Endothelial cell (in vitro differentiated cells): ENCODE measurements at regions not wholly inside any gene's neighbourhood (a gene's known extent, or its start where the extent isn't known, plus 50 kb on each side); places are given as distances from the start of the nearest gene placed in this dataset.
"Not testable (repeated sequence)": the region's sequence is repeated elsewhere in the genome, so short reads cannot be mapped to it uniquely, and the experiment has no call there.

Experiments used
- DNase-seq: peaks from one replicate; pipeline ENCODE4 v3.0.0; 2021; ENCODE audit warnings: low spot score
- H3K27ac Mint-ChIP-seq: one replicate; pipeline ENCODE4 v1.8.0; 2021; ENCODE audit warnings: mixed read lengths, inconsistent platforms; ENCODE audit not compliant: unreplicated experiment
- H3K27me3 Mint-ChIP-seq: one replicate; pipeline ENCODE4 v1.8.0; 2021; ENCODE audit warnings: mild to moderate bottlenecking, moderate library complexity, mixed read lengths, inconsistent platforms; ENCODE audit not compliant: unreplicated experiment
- H3K36me3 Mint-ChIP-seq: one replicate; pipeline ENCODE4 v1.8.0; 2021; ENCODE audit warnings: mild to moderate bottlenecking, low read depth, mixed read lengths, inconsistent platforms; ENCODE audit not compliant: unreplicated experiment
- H3K4me1 Mint-ChIP-seq: one replicate; pipeline ENCODE4 v1.8.0; 2021; ENCODE audit warnings: mild to moderate bottlenecking, mixed read lengths, inconsistent platforms; ENCODE audit not compliant: unreplicated experiment
- H3K4me3 Mint-ChIP-seq: one replicate; pipeline ENCODE4 v1.8.0; 2021; ENCODE audit warnings: mild to moderate bottlenecking, mixed read lengths, inconsistent platforms; ENCODE audit not compliant: unreplicated experiment
- H3K9me3 Mint-ChIP-seq: one replicate; pipeline ENCODE4 v1.8.0; 2021; ENCODE audit warnings: mixed read lengths, inconsistent platforms; ENCODE audit not compliant: unreplicated experiment
- TF ChIP-seq, protein P1 (sequence below): fragments of 200-600 bp; sonication (generic); IDR thresholded peaks from one replicate; pipeline ENCODE4 v1.5.0; 2021; ENCODE audit warnings: antibody characterized with exemption; ENCODE audit not compliant: unreplicated experiment

DNA sequence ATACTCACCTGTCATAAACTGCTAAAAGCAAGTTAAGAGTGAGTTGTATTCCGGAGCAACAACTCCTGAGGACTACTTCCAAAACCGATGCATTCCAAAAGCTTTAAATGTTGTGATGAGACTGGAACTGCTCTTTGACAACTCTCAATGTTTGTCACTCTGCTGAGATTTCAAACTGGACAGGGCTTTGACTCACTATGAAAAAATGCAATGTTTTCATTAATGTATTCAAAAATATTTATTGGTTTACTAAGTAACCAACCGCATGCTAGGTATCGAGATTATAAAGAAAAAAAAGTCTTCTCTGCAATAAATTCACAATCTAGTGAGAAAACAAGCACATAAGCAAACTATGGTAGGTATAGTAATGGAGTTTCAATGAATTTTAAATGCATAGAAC lies 107.9 kb upstream of the GNAI1 start:
- Mint-ChIP-seq H3K4me3 (no peak overlapping the region), H3K4me1 (no peaks in the 10 kb centered on the region), H3K36me3 (no peaks in the 10 kb centered on the region), H3K27me3 (no peaks in the 10 kb centered on the region), H3K9me3 (no peaks in the 10 kb centered on the region), H3K27ac (no peak overlapping the region)
- DNase-seq, result no peak
- TF ChIP-seq, protein P1, sequence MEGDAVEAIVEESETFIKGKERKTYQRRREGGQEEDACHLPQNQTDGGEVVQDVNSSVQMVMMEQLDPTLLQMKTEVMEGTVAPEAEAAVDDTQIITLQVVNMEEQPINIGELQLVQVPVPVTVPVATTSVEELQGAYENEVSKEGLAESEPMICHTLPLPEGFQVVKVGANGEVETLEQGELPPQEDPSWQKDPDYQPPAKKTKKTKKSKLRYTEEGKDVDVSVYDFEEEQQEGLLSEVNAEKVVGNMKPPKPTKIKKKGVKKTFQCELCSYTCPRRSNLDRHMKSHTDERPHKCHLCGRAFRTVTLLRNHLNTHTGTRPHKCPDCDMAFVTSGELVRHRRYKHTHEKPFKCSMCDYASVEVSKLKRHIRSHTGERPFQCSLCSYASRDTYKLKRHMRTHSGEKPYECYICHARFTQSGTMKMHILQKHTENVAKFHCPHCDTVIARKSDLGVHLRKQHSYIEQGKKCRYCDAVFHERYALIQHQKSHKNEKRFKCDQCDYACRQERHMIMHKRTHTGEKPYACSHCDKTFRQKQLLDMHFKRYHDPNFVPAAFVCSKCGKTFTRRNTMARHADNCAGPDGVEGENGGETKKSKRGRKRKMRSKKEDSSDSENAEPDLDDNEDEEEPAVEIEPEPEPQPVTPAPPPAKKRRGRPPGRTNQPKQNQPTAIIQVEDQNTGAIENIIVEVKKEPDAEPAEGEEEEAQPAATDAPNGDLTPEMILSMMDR, result no peak

DNA sequence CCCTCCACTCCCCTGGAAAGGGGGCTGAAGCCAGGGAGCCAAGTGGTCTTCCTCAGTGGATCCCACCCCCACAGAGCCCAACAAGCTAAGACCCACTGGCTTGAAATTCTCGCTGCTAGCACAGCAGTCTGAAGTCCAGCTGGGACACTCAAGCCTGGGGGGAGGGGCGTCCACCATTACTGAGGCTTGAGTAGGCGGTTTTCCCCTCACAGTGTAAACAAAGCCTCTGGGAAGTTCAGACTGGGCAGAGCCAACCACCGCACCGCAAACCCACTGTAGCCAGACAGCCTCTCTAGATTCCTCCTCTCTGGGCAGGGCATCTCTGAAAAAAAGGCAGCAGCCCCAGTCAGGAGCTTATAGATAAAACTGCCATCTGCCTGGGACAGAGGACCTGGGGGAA lies 114.4 kb upstream of the GNAI1 start:
- H3K36me3 Mint-ChIP-seq, DNase-seq, H3K4me1 Mint-ChIP-seq: not testable (repeated sequence)

DNA sequence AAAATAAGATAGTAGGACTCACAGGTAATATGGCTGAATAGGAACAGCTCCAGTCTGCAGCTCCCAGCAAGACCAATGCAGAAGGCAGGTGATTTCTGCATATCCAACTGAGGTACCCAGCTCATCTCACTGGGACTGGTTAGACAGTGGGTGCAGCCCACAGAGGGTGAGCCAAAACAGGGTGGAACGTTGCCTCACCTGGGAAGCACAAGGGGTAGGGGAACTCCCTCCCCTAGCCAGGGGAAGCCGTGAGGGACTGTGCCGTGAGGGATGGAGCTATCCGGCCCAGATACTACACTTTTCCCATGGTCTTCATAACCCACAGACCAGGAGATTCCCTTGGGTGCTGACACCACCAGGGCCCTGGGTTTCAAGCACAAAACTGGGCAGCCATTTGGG lies 114.8 kb upstream of the GNAI1 start:
- not testable (repeated sequence) for H3K4me1 Mint-ChIP-seq, H3K27ac Mint-ChIP-seq, DNase-seq, H3K36me3 Mint-ChIP-seq, H3K27me3 Mint-ChIP-seq, H3K9me3 Mint-ChIP-seq, H3K4me3 Mint-ChIP-seq

More for the DNA sequence above, 114.4 kb upstream of the GNAI1 start:
- not testable (repeated sequence) for H3K27ac Mint-ChIP-seq, H3K27me3 Mint-ChIP-seq, H3K4me3 Mint-ChIP-seq, H3K9me3 Mint-ChIP-seq

DNA sequence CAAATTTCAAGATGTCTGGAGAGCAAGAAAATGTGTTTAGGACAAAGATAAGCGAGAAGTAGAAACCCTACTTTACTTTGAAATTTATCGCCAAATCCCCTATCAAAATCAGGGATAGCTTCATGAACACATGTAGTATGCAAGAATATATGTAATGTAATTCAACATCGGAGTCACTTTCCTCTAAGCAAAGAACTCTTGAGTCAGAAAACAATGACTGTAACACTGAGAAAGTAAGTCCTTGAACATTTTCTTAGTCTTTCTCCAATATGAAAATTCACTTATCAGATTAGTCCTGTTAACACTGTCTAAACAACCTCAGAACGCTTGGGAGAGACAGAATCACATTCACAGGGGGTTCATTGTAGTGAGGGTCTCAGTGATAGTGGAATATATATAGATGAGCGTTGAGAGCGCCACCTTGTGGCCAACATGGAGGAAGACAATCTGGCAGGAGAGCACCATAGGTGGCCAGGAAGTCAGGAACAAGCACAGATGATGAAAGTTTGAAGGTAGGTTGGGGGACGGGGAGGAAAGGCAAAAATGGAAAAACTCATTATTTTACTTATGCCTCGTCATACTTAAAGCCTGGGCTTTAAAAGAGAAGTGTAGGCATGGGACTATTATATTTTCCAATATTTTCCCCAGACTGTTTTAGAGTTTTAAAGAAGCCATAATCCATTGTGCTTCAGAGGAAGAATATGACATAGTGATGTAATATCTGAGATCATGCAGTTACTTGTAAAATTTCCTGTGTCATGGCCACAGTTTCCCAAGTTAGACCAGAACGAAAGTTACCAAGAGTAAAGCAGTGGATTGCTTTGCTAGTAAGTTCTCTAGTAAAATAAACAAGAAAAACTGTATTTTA lies 115.5 kb upstream of the GNAI1 start:
- peak; percentile 63 for DNase-seq
- no peak overlapping the region for H3K4me3 Mint-ChIP-seq
- no peaks in the 10 kb centered on the region for H3K36me3 Mint-ChIP-seq
- H3K4me1 Mint-ChIP-seq, result no peaks in the 10 kb centered on the region
- no peaks in the 10 kb centered on the region for H3K27me3 Mint-ChIP-seq
- no peaks in the 10 kb centered on the region for H3K9me3 Mint-ChIP-seq
- TF ChIP-seq, protein P1, result peak; percentile 97
- no peak overlapping the region for H3K27ac Mint-ChIP-seq

DNA sequence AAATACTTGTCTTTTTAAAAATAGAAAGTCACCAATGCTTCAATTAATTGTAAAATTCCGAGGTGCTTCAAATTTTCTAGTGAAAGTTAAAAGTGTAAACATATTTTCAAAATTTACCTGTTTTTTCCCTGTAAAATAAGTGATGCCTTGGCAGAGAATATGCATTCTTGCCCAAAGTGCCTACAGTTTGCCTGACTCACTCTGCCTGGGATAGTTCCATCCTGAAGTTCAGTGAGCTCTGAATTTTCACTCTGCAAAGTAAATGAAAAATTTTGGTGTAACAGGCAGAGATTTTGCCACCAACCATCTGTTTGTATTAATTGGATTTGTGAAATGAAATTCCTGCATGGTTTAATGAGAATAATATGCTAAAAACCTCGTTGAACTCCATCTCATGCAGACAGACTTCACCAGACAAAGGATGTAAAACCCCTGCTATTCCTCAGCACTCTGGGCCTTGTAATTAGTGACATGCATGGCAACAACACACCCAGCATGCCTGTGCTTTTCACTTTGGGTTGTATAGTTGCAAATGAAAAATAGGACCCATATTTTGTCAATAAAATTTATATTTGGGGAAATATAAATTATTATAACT lies 117.4 kb upstream of the GNAI1 start:
- H3K27me3 Mint-ChIP-seq, result no peaks in the 10 kb centered on the region
- H3K36me3 Mint-ChIP-seq, result no peaks in the 10 kb centered on the region
- TF ChIP-seq, protein P1, result no peak
- H3K4me1 Mint-ChIP-seq, result no peaks in the 10 kb centered on the region
- H3K9me3 Mint-ChIP-seq, result no peaks in the 10 kb centered on the region
- no peak for DNase-seq
- H3K27ac Mint-ChIP-seq, result no peak overlapping the region
- no peak overlapping the region for H3K4me3 Mint-ChIP-seq

DNA sequence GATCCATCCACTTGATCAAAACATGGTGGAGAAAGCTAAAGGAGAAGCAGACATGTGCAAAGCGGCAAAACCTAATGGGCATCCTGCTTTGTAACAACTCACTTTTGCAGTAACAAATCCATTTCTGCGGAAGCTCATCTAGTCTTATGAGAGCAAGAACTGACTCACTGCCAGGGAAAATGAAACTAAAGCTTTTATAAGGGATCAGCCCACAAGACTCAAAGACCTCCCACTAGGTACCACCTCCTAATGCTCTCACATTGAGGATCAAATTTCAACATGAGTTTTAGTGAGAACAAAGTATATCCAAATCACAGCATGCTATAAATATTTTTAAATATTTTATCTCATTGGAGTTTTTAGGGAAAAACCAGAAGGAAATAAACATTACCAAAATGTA lies 120.1 kb upstream of the GNAI1 start:
- H3K9me3 Mint-ChIP-seq, result no peaks in the 10 kb centered on the region
- H3K4me3 Mint-ChIP-seq, result no peak overlapping the region

More for the DNA sequence above, 120.1 kb upstream of the GNAI1 start:
- H3K4me1 Mint-ChIP-seq, result no peaks in the 10 kb centered on the region
- H3K27me3 Mint-ChIP-seq, result no peaks in the 10 kb centered on the region
- TF ChIP-seq, protein P1, result no peak
- H3K36me3 Mint-ChIP-seq, result no peaks in the 10 kb centered on the region
- H3K27ac Mint-ChIP-seq, result no peak overlapping the region
- DNase-seq, result no peak
